Gastrocnemius medialis (tissue), 4 donors: ENCODE measurements at regions not wholly inside any gene's neighbourhood (a gene's known extent, or its start where the extent isn't known, plus 50 kb on each side); places are given as distances from the start of the nearest gene placed in this dataset.

Source experiments
- POLR2A ChIP-seq, 2 donors: fragments of 450-650 bp; IDR thresholded peaks; one replicate each; pipeline ENCODE4 v1.6.1; 2017; ENCODE audit warnings: antibody characterized with exemption in 2 of 2, mild to moderate bottlenecking in 2 of 2, moderate library complexity in 2 of 2
- TF ChIP-seq, protein P1 (sequence below), 5 experiments: fragments of 450-650 bp in 3 of 5; fragments of 200-600 bp in 2 of 5; sonication (generic) in 2 of 5; IDR thresholded peaks in 4 of 5; conservative IDR thresholded peaks in 1 of 5; 1 replicate in 4 of 5; 2 replicates in 1 of 5; pipeline ENCODE4 v1.5.1; 2016 to 2019; ENCODE audit warnings: antibody characterized with exemption in 5 of 5, mild to moderate bottlenecking in 3 of 5, moderate library complexity in 3 of 5

DNA sequence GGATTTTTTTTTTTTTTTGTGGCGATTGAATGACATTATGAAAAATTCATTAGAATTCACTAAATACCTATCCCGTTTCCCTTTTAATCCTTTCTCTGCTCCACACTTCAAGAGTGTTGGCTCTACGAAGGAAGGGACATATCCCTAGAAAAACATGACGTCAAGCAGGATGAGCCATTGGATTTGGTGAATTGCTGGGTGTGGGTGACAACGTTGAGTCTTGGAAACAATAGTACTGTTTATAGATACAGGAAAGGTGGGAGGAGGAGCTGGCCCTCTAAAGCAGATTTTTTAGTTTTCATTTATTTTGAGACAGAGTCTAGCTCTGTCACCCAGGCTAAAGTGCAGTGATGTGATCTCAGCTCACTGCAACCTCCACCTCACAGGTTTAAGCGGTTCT is 167.6 kb upstream of the FAM20A start:
- TF ChIP-seq, protein P1, sequence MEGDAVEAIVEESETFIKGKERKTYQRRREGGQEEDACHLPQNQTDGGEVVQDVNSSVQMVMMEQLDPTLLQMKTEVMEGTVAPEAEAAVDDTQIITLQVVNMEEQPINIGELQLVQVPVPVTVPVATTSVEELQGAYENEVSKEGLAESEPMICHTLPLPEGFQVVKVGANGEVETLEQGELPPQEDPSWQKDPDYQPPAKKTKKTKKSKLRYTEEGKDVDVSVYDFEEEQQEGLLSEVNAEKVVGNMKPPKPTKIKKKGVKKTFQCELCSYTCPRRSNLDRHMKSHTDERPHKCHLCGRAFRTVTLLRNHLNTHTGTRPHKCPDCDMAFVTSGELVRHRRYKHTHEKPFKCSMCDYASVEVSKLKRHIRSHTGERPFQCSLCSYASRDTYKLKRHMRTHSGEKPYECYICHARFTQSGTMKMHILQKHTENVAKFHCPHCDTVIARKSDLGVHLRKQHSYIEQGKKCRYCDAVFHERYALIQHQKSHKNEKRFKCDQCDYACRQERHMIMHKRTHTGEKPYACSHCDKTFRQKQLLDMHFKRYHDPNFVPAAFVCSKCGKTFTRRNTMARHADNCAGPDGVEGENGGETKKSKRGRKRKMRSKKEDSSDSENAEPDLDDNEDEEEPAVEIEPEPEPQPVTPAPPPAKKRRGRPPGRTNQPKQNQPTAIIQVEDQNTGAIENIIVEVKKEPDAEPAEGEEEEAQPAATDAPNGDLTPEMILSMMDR (IDR thresholded peaks at IDR 0.05 in 4 of 5, conservative IDR thresholded peaks at IDR 0.05 in 1 of 5): no peak
- no peak for TF ChIP-seq POLR2A (IDR thresholded peaks at IDR 0.05)
